GM21367 (cell line): ENCODE measurements at regions not wholly inside any gene's neighbourhood (a gene's known extent, or its start where the extent isn't known, plus 50 kb on each side); places are given as distances from the start of the nearest gene placed in this dataset.

Source experiments
- ATAC-seq: cut with Tn5 transposase; IDR thresholded peaks from one replicate; pipeline ENCODE4 v1.9.1; 2021; ENCODE audit not compliant: unreplicated experiment

DNA sequence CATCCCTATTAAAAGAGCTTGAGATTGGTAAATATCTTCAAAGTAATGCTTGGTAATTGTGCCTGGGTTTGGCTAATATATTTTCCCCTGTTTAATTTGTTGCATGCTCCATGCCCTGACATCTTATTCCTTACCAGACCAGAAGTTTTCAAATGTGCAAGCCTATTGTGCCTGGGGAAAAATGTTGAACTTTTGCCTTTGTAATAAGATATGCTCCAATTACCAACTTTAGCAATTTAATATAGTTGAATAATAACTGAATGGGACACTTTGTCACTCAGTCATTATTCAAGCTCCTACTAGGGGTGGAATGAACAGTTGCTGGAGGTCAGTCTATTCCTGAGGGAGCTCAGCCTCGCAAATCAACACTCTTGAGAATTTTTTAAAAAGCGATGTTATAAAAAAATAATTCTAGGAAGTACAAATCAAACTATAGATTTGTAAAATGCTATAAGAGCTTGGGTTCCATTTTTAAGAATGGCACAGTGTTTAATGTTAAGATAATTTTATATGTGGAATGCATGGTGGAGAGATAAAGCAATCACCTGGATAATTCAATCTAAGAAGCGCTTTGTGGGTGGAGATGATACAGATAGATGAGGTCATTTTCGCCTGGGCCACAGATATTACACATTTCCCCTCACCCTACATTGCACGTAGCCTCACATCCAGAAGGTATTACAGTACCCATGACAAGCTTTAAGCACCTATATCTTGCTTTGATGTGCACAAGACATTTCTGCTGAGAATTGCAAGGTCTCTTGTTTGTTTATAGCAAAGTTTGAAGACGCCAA is 231.8 kb downstream of the PIK3R1 start:
- no peak for ATAC-seq

DNA sequence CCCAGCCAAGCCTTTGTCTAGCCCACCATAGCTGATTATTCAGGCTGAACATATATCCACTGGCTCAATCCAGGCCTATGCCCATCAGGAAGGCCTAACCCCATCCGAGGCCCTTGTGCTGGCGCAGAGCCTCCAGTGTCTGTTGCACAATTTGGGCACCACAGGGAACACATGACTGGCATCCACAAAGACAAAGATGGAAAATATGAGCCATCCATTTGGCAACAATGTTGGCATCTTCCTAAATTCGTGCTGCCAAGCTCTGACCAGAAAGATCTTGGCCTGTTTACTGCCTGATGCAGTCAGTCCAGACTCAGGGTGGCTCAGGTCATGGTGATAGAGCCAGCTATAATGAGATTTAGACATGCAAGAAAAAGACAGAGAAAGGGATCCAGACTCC is 233.8 kb downstream of the PIK3R1 start:
- no peak for ATAC-seq

DNA sequence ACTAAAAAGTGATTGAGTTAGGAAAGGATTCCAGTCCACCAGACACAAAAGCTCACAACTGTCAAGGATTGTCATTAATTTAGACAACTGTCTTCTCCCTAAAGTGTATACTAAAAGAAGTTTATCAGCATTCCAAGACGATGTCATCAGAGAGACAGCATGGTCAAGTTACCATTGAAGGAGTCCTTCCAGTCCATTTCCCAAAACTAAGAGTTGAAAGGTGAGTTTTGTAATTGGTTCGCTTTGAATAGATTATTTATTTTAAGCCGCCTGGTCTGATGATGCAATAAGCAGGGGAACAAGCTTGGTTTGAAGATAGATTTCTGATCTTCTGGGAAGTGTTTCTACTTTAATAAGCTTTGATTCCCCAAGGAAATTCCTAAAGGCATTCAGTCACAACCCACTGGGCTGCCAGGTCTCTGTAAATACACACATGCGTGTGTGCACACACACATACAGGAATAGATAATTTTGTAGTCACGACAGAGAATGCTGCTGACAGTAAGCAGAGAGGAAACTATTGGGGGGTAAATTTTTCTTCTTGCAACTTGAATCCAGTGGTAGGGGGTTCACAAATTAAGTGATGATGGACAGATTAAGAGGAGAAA is 234.8 kb downstream of the PIK3R1 start:
- ATAC-seq = no peak

DNA sequence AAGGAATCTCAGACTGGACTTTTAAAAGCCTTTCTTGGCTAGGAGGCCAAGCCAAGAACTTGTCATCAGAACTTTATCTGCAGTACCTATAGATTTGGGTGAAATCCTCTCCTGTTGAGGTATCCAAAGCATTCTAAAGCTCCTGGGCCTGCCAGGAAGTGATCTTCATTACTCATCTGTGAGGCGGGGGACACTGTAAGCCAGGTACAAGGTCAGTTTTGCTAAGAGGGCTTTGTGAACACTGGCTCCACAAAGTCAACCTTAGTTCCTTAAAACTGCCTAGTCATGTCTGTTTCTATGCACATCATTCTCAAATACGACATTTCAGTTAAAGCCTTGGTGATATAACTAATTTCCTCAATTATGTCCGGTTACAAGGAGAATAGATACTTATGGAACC is 236.7 kb downstream of the PIK3R1 start:
- no peak for ATAC-seq

DNA sequence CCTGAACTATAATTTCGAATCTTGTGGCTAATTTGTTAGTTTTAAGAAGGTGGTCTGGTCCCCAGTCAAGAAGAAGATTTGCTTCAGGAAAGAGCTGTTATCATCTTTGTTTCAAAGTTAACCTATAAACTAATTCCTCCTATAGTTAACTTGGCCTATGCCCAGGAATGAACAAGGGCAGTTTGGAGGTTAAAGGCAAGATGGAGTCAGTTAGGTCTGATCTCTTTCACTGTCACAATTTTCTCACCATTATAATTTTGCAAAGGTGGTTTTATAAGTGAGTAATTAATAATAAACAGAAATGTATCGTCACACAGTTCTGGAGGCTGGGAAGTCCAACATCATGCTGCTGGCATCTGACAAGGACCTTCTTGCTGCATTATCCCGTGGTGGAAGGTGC is 238.6 kb downstream of the PIK3R1 start:
- no peak for ATAC-seq

DNA sequence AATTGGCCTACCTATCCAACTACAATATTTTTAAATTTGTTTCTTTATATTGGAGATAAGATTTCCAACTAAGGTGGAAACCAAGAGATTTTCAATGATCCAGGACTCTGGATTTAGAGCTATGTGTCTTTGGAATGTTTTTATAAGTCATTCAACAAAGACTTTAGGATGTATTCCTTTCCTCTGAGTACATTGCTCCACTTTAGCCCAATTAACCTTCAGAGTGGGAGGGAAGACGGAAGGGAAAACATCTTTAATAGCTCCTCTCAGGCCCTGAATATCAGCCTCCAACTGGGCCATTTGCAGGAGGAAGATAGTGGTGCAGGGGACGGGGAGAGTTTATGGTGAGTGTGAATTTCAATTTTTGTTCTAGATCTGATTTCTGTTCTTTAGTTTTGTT is 239.2 kb downstream of the PIK3R1 start:
- ATAC-seq = no peak

DNA sequence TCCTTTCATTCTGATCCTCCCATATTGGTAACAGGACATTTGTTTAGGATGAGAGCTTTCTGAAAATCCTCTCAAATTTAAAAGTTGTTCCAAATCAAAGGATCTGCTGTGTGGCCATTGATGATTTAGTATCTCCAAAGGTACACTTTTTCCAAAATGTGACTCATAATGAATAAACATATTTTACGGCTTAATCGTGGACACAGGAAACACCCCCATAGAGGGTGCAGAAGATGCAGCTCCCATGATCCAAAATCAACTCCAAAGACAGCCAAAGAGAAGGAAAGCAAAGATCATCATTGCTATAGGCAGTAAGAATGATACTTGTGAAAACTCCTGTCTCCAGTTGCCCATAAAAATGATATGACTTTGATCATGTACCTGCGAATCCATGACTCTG is 239.7 kb downstream of the PIK3R1 start:
- no peak for ATAC-seq

DNA sequence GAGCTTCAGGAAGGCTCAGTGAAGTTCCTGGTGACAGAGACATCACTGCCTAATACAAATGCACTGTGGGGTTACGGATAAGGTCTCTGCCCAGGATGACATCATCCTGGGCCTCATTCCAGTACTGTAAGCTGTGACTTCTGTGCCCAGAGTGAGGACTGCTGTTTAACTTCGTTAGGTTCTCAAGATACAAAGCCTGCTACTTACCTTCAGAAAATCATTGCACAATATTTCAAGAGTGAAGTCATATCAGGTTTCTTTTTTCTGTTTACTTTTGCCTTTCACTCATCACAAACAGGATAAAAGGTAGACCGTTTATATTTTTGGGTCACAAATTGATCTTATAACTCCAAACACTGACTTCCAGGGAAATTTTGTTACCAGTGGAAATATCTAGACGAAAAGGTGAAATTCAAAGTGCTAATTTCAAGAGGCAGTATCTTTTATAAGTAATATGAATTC is 241.2 kb downstream of the PIK3R1 start:
- no peak for ATAC-seq

DNA sequence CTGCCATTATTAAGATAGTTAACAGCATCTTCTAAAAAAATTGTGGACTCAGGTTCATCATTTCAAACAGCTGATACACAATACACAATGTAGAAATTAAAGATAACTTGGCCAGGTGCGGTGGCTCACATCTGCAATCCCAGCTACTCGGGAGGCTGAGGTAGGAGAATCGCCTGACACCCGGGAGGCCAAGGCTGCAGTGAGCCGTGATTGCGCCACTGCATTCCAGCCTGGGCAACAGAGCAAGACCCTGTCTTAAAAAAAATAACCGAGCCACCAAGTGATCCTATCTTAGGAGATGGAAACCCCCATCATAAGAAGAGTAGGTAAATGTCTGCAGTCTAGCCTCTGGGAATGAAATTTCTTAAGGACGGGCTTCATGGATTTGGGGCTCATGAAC is 241.7 kb downstream of the PIK3R1 start:
- no peak for ATAC-seq

DNA sequence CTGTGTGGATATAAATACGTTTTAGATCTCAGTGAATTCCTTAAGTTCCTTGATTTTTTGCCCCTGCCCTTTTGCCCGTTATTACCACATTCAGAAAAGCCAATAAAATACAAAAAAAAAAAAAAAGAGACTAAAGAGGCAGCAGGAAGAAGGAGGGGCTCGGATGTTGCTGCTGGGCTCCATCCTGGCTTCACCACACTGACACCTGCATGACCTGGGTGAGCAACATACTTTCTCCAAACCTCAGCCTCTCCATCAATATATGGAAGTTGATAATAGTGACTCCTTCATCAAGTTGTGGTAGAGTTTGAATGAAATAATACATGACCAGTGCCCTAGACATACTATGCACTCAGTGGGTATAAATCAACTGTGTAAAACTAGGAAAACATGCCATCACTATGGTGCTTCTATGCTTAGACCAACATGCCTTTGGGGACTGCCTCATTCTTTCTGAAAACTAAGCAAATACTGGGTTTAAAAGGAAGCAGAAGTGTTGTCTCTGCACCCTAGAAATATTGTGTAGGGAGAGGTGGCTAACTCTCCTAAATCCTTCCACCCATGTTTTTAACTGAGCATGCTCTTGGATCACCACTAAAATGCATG is 243.0 kb downstream of the PIK3R1 start:
- no peak for ATAC-seq

DNA sequence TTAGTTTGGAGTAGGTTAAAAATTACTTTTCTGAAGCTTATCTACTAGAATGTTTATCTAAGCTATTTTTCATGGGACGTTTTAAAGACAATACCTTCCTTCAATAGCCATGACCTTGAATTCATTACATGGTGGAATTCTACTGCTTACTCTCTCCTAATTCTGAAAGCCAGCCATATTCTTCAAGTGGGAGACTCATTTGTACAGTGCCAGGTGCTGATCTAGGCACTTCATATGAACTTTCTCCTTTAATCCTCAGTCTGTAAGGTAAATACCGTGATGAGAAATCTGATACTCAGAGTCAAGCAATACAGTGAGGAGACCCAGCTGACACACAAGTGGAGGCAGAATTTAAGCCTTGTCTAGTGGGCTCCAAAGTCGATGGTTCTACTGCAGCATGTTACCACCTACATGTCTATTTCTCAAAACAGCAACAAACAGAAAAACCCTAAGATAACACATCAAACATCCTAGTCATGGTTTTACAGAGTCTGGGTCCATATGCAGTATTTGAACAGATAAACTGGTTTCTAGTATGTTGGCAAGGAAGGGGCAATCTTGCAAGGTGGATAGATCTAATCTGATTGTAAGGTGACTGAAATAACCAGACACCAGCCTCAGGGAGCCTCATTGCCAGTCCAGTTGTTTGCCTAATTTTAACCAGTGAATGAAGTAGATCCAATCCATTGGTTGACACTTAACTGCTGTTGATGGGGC is 243.7 kb downstream of the PIK3R1 start:
- ATAC-seq = no peak

DNA sequence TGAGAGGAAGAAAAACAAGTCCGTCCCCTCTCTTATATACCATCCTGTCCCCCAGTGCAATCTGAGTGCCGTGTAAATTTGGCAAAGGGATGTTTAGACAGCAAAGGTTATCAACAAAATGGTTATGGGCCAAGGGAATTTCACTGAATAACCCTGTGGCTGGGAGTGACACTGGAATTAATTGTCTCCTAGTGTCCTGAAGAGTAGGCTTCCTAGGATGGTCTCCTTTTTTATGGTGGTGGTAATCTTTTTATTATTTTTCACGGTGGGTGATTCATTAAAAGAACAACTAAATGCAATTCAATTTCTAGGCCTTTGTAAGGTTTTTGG is 244.2 kb downstream of the PIK3R1 start:
- no peak for ATAC-seq

DNA sequence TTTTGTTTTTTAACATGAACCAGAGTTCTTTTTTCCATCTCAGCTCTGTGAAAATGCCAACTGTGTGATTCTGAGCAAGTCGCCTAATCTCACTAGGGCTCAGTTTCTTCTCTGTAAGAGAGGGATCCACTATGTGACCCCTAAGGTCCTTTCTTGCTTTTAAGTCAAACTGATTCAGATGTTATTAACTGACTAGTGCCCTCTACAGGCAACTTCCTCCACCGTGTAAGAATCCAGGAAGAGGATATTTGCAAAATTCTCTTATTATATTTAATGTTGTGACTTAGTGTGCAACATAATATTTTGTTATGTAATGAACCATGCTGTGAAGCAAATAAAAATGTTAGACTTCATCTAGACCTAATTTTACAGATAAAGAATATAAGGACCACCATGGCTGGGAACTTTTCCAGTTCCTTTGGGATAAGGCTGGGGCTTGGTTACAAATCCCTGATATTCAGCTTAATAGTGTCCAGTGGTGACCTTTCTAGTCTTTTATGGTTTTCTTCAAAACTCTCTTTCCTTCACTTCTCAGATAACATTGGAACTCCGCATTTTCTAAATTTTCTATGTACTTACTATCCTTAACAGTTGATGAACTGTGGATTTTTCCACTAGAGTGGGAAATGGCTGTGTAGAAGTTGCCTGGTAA is 244.7 kb downstream of the PIK3R1 start:
- ATAC-seq = no peak

DNA sequence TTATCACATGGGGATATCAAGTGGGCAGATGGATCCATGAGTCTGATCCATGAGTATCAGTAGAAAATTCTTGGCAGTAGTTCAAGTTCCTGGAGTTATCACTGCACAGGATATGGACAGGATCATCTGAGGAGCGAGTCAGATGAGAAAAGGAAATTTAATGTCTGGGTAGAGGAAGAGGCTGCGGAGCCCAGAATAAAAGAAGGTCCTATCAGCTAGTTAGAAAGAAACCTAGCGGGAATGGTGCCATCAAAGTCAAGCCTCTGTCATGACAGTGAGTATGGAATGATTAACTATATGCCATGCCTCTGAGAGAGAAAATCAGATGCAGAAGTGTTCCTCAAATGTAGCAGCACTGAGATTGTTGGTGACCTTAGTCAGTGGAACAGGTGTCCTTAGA is 248.1 kb downstream of the PIK3R1 start:
- ATAC-seq = no peak

DNA sequence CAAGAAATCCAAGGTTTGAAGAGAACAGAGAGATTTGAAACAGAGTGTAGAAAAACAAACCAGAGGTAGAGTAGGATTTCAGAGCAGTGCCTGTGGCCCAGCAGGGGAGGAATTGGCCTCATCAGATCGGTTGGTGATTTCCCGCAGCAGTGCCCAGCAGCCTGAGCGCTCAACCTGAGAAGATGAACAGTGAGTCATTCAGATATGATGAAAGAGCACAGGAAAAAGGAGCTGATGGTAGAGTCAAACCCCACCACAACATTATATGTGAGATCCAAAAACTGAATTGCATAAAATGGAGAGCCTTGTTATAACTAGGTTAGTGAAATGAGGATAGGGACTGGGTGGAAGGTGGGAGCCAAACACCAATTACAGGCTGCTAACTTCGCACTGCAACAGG is 248.9 kb downstream of the PIK3R1 start:
- ATAC-seq = no peak

DNA sequence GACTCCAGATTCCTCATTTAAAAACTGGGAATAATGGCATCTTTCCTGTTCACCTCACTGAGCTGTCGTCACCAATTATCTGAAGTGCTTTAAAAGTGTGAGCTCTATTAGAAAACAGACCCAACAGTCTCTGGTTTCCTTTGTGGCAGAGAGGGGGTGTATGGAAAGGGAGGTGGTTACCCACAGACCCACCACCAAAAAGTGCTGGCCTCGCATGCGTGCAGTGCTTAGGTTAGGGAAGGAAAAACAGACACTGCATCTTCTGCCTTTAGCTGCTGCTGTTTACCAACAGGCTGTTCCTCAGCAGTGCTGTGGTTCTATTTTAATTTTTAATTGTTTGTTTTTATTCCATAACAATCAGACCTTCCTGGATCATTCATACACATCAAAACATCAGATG is 249.6 kb downstream of the PIK3R1 start:
- no peak for ATAC-seq

DNA sequence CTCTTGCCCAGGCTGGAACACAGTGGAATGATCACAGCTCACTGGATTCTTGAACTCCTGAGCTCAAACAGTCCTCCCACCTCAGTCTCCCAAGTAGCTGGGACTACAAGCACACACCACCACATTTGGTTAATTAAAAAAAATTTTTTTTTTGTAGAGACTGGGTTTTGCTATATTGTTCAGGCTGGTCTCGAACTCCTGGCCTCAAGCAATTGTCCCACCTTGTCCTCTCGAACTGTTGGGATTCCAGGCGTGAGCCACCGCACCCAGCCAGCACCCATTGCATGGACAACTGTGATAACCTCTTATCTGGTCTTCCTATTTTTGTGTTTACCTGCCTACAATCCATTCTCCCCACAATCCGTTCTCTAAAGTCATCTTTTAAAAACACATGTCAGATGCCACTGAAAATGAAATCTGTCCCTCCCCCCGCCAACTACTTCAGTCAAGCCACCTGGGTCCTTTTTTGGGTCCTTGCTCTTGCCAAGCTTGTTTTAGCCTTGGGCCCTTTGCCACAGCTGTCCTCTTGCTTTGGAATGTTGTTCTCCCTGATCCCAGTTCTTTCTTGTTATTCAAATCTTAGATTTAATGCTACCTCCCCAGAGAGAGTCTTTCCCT is 250.5 kb downstream of the PIK3R1 start:
- ATAC-seq = no peak

DNA sequence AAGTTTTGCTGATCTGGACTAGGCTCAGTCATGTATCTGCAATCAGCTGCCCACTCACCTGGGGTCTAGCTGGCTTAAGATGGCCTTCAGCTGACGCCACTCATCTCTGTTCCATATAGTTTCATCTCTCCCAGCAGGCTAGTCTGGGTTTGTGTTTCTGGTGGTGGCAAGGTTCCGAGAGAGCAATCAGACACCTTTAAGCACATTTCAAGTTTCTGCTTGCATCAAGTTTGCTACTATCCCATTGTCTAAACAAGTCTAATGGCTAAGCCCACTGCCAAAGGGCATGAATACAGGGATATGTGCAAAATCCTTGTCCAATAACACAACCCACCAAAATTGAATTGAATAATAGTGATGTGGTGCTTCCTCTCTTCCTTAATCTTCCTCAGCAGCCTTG is 251.7 kb downstream of the PIK3R1 start:
- ATAC-seq = no peak

DNA sequence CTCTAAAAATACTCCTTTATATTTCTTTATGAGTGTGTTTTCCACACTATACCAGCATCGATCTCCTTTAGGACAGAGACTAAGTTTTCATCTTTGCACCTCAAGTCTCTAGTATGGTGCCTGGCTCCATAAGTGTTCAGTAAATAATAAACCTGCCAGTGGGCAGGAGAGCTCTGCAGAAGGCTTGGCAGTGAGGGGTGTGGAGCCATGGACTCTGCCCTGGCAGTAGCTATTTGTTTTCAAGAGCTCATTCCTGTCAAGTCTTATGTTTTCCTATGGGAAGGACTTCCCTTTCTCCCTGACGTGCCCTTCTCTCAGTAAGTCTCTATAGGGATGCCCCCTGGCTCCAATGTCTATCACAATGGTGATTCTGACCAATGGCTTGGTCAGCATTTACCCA is 252.2 kb downstream of the PIK3R1 start:
- no peak for ATAC-seq

DNA sequence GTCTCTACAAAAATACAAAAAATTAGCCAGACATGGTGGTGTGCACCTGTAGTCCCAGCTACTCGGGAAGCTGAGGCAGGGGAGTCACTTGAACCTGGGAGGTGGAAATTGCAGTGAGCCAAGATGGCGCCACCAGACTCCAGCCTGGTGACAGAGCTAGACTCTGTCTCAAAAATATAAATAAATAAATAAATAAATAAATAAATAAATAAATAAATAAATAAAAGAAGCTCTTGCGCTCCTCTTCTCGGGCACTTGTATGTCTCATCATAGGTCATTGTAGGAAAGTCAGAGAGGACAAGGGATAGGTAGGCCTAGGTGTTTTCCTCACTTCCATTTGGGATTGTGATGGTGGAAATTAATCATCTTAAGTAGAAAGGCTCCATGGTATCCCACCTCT is 252.8 kb downstream of the PIK3R1 start:
- ATAC-seq = no peak

DNA sequence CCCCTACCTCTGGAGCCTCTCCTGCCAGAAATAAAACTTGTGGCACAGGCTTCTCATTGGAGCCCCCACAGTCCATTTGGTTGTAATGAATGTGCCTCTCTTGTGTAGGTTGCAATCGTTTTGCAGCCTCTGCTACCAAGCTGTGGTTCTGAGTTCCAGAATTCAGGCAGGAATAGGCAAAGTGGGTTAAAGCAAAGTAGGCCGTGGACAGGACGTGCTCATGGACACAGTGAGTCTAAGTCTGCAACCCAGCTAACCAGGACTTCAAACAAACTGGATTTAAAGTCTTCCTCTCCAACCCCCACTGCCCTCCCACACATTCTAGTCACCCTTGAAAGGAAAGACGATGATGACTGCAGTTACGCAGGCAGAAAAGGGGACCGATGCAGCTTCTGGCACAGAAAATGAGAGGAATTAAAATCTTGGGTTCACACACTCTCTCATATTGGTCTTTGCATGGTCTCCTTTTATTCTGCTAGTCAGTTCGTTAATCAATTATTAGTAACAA is 260.0 kb downstream of the PIK3R1 start:
- no peak for ATAC-seq
